ENCODE measurements at regions not wholly inside any gene's neighbourhood (a gene's known extent, or its start where the extent isn't known, plus 50 kb on each side); places are given as distances from the start of the nearest gene placed in this dataset.
A peak's percentile ranks its signal among the peaks of the same experiment; 100 is the strongest.

GRCh38 chr12:130051900-130052299, 110.4 kb upstream of the FZD10 start:
- ATAC-seq: no peak

GRCh38 chr12:130053651-130054069, 108.6 kb upstream of the FZD10 start:
- DNase-seq (no peak), ATAC-seq (no peak)
- no peak overlapping the region for H3K27ac Mint-ChIP-seq
- H3K4me1 Mint-ChIP-seq: no peaks in the 10 kb centered on the region
- POLR2A ChIA-PET: no interaction called here
- H3K9me3 Mint-ChIP-seq (ENCODE audit: low read depth): peaks cover 11% of the 10 kb centered on the region
- peaks cover 18% of the 10 kb centered on the region for H3K27me3 Mint-ChIP-seq
- CTCF ChIA-PET: no interaction called here
- H3K4me3 Mint-ChIP-seq: no peak overlapping the region
- intact Hi-C loops (cut with DNase I, micrococcal nuclease): no loop called here
- H3K36me3 Mint-ChIP-seq (ENCODE audit: low read depth): peaks cover 5% of the 10 kb centered on the region

More at GRCh38 chr12:130051900-130052299, 110.4 kb upstream of the FZD10 start:
- Mint-ChIP-seq H3K4me1 (no peaks in the 10 kb centered on the region), H3K27me3 (peaks cover 20% of the 10 kb centered on the region), H3K27ac (no peak overlapping the region), H3K4me3 (no peak overlapping the region), H3K36me3 (ENCODE audit: low read depth) (peaks cover 5% of the 10 kb centered on the region), H3K9me3 (ENCODE audit: low read depth) (peaks cover 11% of the 10 kb centered on the region)
- intact Hi-C loops (cut with DNase I, micrococcal nuclease): no loop called here
- ChIA-PET CTCF (no interaction called here), POLR2A (no interaction called here)
- DNase-seq: no peak

GRCh38 chr12:130054803-130055202, 107.5 kb upstream of the FZD10 start:
- Mint-ChIP-seq H3K4me3 (no peak overlapping the region), H3K27me3 (peaks cover 18% of the 10 kb centered on the region), H3K4me1 (no peaks in the 10 kb centered on the region), H3K27ac (peak overlapping the region; percentile 51), H3K36me3 (ENCODE audit: low read depth) (peaks cover 5% of the 10 kb centered on the region), H3K9me3 (ENCODE audit: low read depth) (peaks cover 11% of the 10 kb centered on the region)
- ChIA-PET CTCF (no interaction called here), POLR2A (no interaction called here)
- DNase-seq: no peak
- no peak for ATAC-seq
- intact Hi-C loops (cut with DNase I, micrococcal nuclease): no loop called here

- peaks cover 8% of the 10 kb centered on the region for H3K27me3 Mint-ChIP-seq
- H3K9me3 Mint-ChIP-seq (ENCODE audit: low read depth): peaks cover 25% of the 10 kb centered on the region
- ATAC-seq (no peak), DNase-seq (no peak)
- ChIA-PET POLR2A (no interaction called here), CTCF (no interaction called here)
- H3K4me1 Mint-ChIP-seq: no peaks in the 10 kb centered on the region
- H3K36me3 Mint-ChIP-seq (ENCODE audit: low read depth): peaks cover 7% of the 10 kb centered on the region
- intact Hi-C loops (cut with DNase I, micrococcal nuclease): no loop called here
- no peak overlapping the region for H3K4me3 Mint-ChIP-seq
- H3K27ac Mint-ChIP-seq: no peak overlapping the region
These were observed 103.3 kb upstream of the FZD10 start for GRCh38 chr12:130058926-130059472.

- H3K9me3 Mint-ChIP-seq (ENCODE audit: low read depth): peaks cover 14% of the 10 kb centered on the region
- H3K27me3 Mint-ChIP-seq: no peaks in the 10 kb centered on the region
- CTCF ChIA-PET: interaction anchor here (0.6 to 1.2 kb wide), 2 partner anchors 210 to 272 kb away, joined by 3 read pairs; no protein-coding TSS in a partner anchor
- H3K4me1 Mint-ChIP-seq: no peaks in the 10 kb centered on the region
- no peak for ATAC-seq
- intact Hi-C loops (cut with DNase I, micrococcal nuclease): no loop called here
- DNase-seq: no peak
- no peak overlapping the region for H3K27ac Mint-ChIP-seq
- H3K36me3 Mint-ChIP-seq (ENCODE audit: low read depth): peaks cover 2% of the 10 kb centered on the region
- no peak overlapping the region for H3K4me3 Mint-ChIP-seq
- POLR2A ChIA-PET: no interaction called here
These were observed 98.4 kb upstream of the FZD10 start for GRCh38 chr12:130063866-130064265.

- DNase-seq (no peak), ATAC-seq (no peak)
- Mint-ChIP-seq H3K4me1 (no peaks in the 10 kb centered on the region), H3K4me3 (no peak overlapping the region), H3K27me3 (no peaks in the 10 kb centered on the region), H3K9me3 (ENCODE audit: low read depth) (peaks cover 14% of the 10 kb centered on the region), H3K36me3 (ENCODE audit: low read depth) (peaks cover 2% of the 10 kb centered on the region), H3K27ac (no peak overlapping the region)
- CTCF ChIA-PET: no interaction called here
- POLR2A ChIA-PET: no interaction called here
- intact Hi-C loops (cut with DNase I, micrococcal nuclease): no loop called here
These were observed 97.3 kb upstream of the FZD10 start for GRCh38 chr12:130064999-130065398.

- no peak overlapping the region for H3K27ac Mint-ChIP-seq
- intact Hi-C loops (cut with DNase I, micrococcal nuclease): no loop called here
- peaks cover 7% of the 10 kb centered on the region for H3K9me3 Mint-ChIP-seq (ENCODE audit: low read depth)
- H3K4me1 Mint-ChIP-seq: no peaks in the 10 kb centered on the region
- H3K36me3 Mint-ChIP-seq (ENCODE audit: low read depth): peaks cover under 1% of the 10 kb centered on the region
- DNase-seq: no peak
- POLR2A ChIA-PET: no interaction called here
- no peak for ATAC-seq
- H3K4me3 Mint-ChIP-seq: no peak overlapping the region
- CTCF ChIA-PET: no interaction called here
- no peaks in the 10 kb centered on the region for H3K27me3 Mint-ChIP-seq
These were observed 95.5 kb upstream of the FZD10 start for GRCh38 chr12:130066742-130067141.

GRCh38 chr12:130068741-130069140, 93.5 kb upstream of the FZD10 start:
- CTCF ChIA-PET: no interaction called here
- H3K27me3 Mint-ChIP-seq: no peaks in the 10 kb centered on the region
- intact Hi-C loops (cut with DNase I, micrococcal nuclease): no loop called here

GRCh38 chr12:130070126-130070611, 92.1 kb upstream of the FZD10 start:
- Mint-ChIP-seq H3K4me1 (no peaks in the 10 kb centered on the region), H3K27ac (no peak overlapping the region), H3K9me3 (ENCODE audit: low read depth) (no peaks in the 10 kb centered on the region), H3K36me3 (ENCODE audit: low read depth) (no peaks in the 10 kb centered on the region), H3K27me3 (no peaks in the 10 kb centered on the region), H3K4me3 (no peak overlapping the region)
- no peak for ATAC-seq
- ChIA-PET POLR2A (no interaction called here), CTCF (no interaction called here)
- intact Hi-C loops (cut with DNase I, micrococcal nuclease): no loop called here
- DNase-seq: no peak

More at GRCh38 chr12:130068741-130069140, 93.5 kb upstream of the FZD10 start:
- Mint-ChIP-seq H3K9me3 (ENCODE audit: low read depth) (no peaks in the 10 kb centered on the region), H3K4me3 (no peak overlapping the region), H3K27ac (no peak overlapping the region), H3K4me1 (no peaks in the 10 kb centered on the region), H3K36me3 (ENCODE audit: low read depth) (no peaks in the 10 kb centered on the region)
- ATAC-seq: no peak
- POLR2A ChIA-PET: no interaction called here
- DNase-seq: no peak

- CTCF ChIA-PET: no interaction called here
- no peak for DNase-seq
- peaks cover 2% of the 10 kb centered on the region for H3K27me3 Mint-ChIP-seq
- H3K9me3 Mint-ChIP-seq (ENCODE audit: low read depth): peaks cover 8% of the 10 kb centered on the region
- no peak for ATAC-seq
- no peaks in the 10 kb centered on the region for H3K36me3 Mint-ChIP-seq (ENCODE audit: low read depth)
- POLR2A ChIA-PET: no interaction called here
- peaks cover 8% of the 10 kb centered on the region for H3K4me1 Mint-ChIP-seq
- intact Hi-C loops (cut with DNase I, micrococcal nuclease): no loop called here
- H3K4me3 Mint-ChIP-seq: no peak overlapping the region
- no peak overlapping the region for H3K27ac Mint-ChIP-seq
These were observed 88.5 kb upstream of the FZD10 start for GRCh38 chr12:130073721-130074120.

GRCh38 chr12:130074661-130075406, 87.4 kb upstream of the FZD10 start:
- Mint-ChIP-seq H3K4me3 (no peak overlapping the region), H3K27me3 (peaks cover 2% of the 10 kb centered on the region), H3K36me3 (ENCODE audit: low read depth) (no peaks in the 10 kb centered on the region), H3K27ac (no peak overlapping the region), H3K9me3 (ENCODE audit: low read depth) (peaks cover 12% of the 10 kb centered on the region), H3K4me1 (peaks cover 8% of the 10 kb centered on the region)
- intact Hi-C loops (cut with DNase I, micrococcal nuclease): no loop called here
- CTCF ChIA-PET: no interaction called here
- ATAC-seq (no peak), DNase-seq (no peak)
- POLR2A ChIA-PET: no interaction called here

GRCh38 chr12:130075497-130076076, 86.7 kb upstream of the FZD10 start:
- Mint-ChIP-seq H3K27ac (no peak overlapping the region), H3K4me1 (peaks cover 8% of the 10 kb centered on the region), H3K4me3 (no peak overlapping the region), H3K36me3 (ENCODE audit: low read depth) (no peaks in the 10 kb centered on the region), H3K27me3 (peaks cover 2% of the 10 kb centered on the region), H3K9me3 (ENCODE audit: low read depth) (peaks cover 12% of the 10 kb centered on the region)
- intact Hi-C loops (cut with DNase I, micrococcal nuclease): no loop called here
- CTCF ChIA-PET: no interaction called here
- ATAC-seq: no peak
- no peak for DNase-seq
- POLR2A ChIA-PET: no interaction called here

Data from activated CD4-positive, alpha-beta T cell treated with anti-CD3 and anti-CD28 coated beads for 36 hours (primary cell).